IMR-90 (cell line): ENCODE measurements at regions not wholly inside any gene's neighbourhood (a gene's known extent, or its start where the extent isn't known, plus 50 kb on each side); places are given as distances from the start of the nearest gene placed in this dataset.

Experiments
- ATAC-seq: fragments of 200-7000 bp; cut with Tn5 transposase; 2 replicates; pipeline ENCODE4 v1.9.1; 2020; ENCODE audit warnings: low read depth, mild to moderate bottlenecking, moderate library complexity
- BruUV-seq: library from RNA; stranded (reverse); fragments of 400-500 nt; replicated peaks from 2 replicates; lab custom pipeline; 2021; lab: Mats Ljungman, UMichigan
- CTCF ChIA-PET: fragments of 300-600 bp; formaldehyde crosslinking; extraction: SDS; loops from one replicate; lab custom pipeline; 2021; ENCODE audit warnings: antibody characterized with exemption; lab: Yijun Ruan, JAX
- POLR2A ChIA-PET: fragments of 300-600 bp; sonication (Branson Sonifier 250); formaldehyde crosslinking; loops from one replicate; lab custom pipeline; 2022; ENCODE audit warnings: antibody characterized with exemption; ENCODE audit not compliant: unreplicated experiment; lab: Charles Lee
- DNase-seq: peaks from one replicate; pipeline ENCODE4 v3.0.0; 2013
- H2AFZ ChIP-seq: replicated peaks from 2 replicates; pipeline ENCODE3; 2013; ENCODE audit warnings: low read length, mild to moderate bottlenecking; ENCODE audit not compliant: poor library complexity
- H2AK5ac ChIP-seq: 2 replicates; pipeline ENCODE4 v1.6.1; 2013; ENCODE audit warnings: low read depth, low read length, inconsistent platforms
- H2AK9ac ChIP-seq: replicated peaks from 2 replicates; pipeline ENCODE3; 2013; ENCODE audit warnings: mild to moderate bottlenecking, low read depth, low read length, moderate library complexity; ENCODE audit not compliant: poor library complexity
- H2BK120ac ChIP-seq: 2 replicates; pipeline ENCODE4 v1.6.1; 2013; ENCODE audit warnings: low read depth, low read length, inconsistent platforms
- H2BK15ac ChIP-seq: 3 replicates; pipeline ENCODE4 v1.6.1; 2013; ENCODE audit warnings: low read depth, low read length, inconsistent platforms
- H2BK20ac ChIP-seq: 2 replicates; pipeline ENCODE4 v1.6.1; 2013; ENCODE audit warnings: low read depth, mild to moderate bottlenecking, inconsistent platforms, low read length, moderate library complexity
- H2BK5ac ChIP-seq: 2 replicates; pipeline ENCODE4 v1.6.1; 2013; ENCODE audit warnings: mild to moderate bottlenecking, low read depth, low read length, inconsistent platforms; ENCODE audit not compliant: poor library complexity, severe bottlenecking
- H3K14ac ChIP-seq: replicated peaks from 2 replicates; pipeline ENCODE4 v1.6.1; 2013; ENCODE audit warnings: low read depth, low read length, inconsistent platforms
- H3K18ac ChIP-seq: 2 replicates; pipeline ENCODE4 v1.6.1; 2013; ENCODE audit warnings: low read depth, low read length, control low read depth
- H3K23ac ChIP-seq: 2 replicates; pipeline ENCODE4 v1.6.1; 2013; ENCODE audit warnings: low read depth, low read length, inconsistent platforms
- H3K27ac ChIP-seq: 2 replicates; pipeline ENCODE4 v1.5.1; 2013; ENCODE audit warnings: mild to moderate bottlenecking, control low read depth, low read length; ENCODE audit not compliant: insufficient read depth
- H3K27me3 ChIP-seq: 2 replicates; pipeline ENCODE4 v1.6.1; 2013; ENCODE audit warnings: low read length; ENCODE audit not compliant: control insufficient read depth, insufficient read depth
- H3K36me3 ChIP-seq: 2 replicates; pipeline ENCODE4 v1.6.1; 2013; ENCODE audit warnings: low read length, mixed read lengths; ENCODE audit not compliant: control insufficient read depth, insufficient read depth
- H3K4ac ChIP-seq: 2 replicates; pipeline ENCODE4 v1.6.1; 2013; ENCODE audit warnings: low read depth, low read length, inconsistent platforms
- H3K4me1 ChIP-seq: 2 replicates; pipeline ENCODE4 v1.6.1; 2013; ENCODE audit warnings: low read length, mixed read lengths; ENCODE audit not compliant: control insufficient read depth, insufficient read depth
- H3K4me2 ChIP-seq: 2 replicates; pipeline ENCODE4 v1.6.1; 2013; ENCODE audit warnings: low read depth, mild to moderate bottlenecking, control low read depth, low read length, moderate library complexity
- H3K4me3 ChIP-seq: 2 replicates; pipeline ENCODE4 v1.5.1; 2013; ENCODE audit warnings: low read depth, mild to moderate bottlenecking, control low read depth, low read length, moderate library complexity; ENCODE audit not compliant: insufficient read depth
- H3K56ac ChIP-seq: 2 replicates; pipeline ENCODE4 v1.6.1; 2013; ENCODE audit warnings: low read length, inconsistent platforms; ENCODE audit not compliant: insufficient read depth; ENCODE audit errors: extremely low read depth
- H3K79me1 ChIP-seq, 2 experiments: 2 replicates each; pipeline ENCODE4 v1.6.1; 2013; ENCODE audit warnings: low read length in 2 of 2, inconsistent platforms in 1 of 2, low read depth in 1 of 2
- H3K9ac ChIP-seq: 2 replicates; pipeline ENCODE4 v1.6.1; 2013; ENCODE audit warnings: low read depth, low read length, control low read depth
- H3K9me1 ChIP-seq: 2 replicates; pipeline ENCODE4 v1.6.1; 2013; ENCODE audit warnings: low read length, inconsistent platforms; ENCODE audit not compliant: insufficient read depth
- H3K9me3 ChIP-seq: 2 replicates; pipeline ENCODE4 v1.6.1; 2013; ENCODE audit warnings: low read length; ENCODE audit not compliant: control insufficient read depth, insufficient read depth
- H4K20me1 ChIP-seq: 2 replicates; pipeline ENCODE4 v1.6.1; 2013; ENCODE audit warnings: low read length, inconsistent platforms; ENCODE audit not compliant: insufficient read depth
- H4K5ac ChIP-seq: 2 replicates; pipeline ENCODE4 v1.6.1; 2013; ENCODE audit warnings: mild to moderate bottlenecking, low read depth, low read length, control low read depth
- H4K8ac ChIP-seq, 2 experiments: 2 replicates each; pipeline ENCODE4 v1.6.1; 2013; ENCODE audit warnings: low read depth in 2 of 2, low read length in 2 of 2, control low read depth in 1 of 2, inconsistent platforms in 1 of 2
- H4K91ac ChIP-seq: 2 replicates; pipeline ENCODE4 v1.6.1; 2013; ENCODE audit warnings: low read depth, low read length, inconsistent platforms; ENCODE audit not compliant: insufficient read depth
- CTCF ChIP-seq: conservative IDR thresholded peaks from 2 replicates; pipeline ENCODE4 v1.5.1; 2012; ENCODE audit warnings: mild to moderate bottlenecking, low read depth, low read length, improper control_type of control experiment
- ELK1 ChIP-seq: fragments of 150-350 bp; IDR thresholded peaks from 2 replicates; pipeline ENCODE4 v1.6.1; 2016; ENCODE audit warnings: low read depth, mild to moderate bottlenecking, low read length, moderate library complexity, borderline replicate concordance
- MAFK ChIP-seq: IDR thresholded peaks from 2 replicates; pipeline ENCODE4 v1.6.1; 2012; ENCODE audit warnings: low read depth, low read length, improper control_type of control experiment
- NFE2L2 ChIP-seq: fragments of 150-350 bp; IDR thresholded peaks from 2 replicates; pipeline ENCODE4 v1.6.1; 2016; ENCODE audit warnings: low read depth, mild to moderate bottlenecking, low read length
- RFX5 ChIP-seq: IDR thresholded peaks from 2 replicates; pipeline ENCODE4 v1.8.0; 2012; ENCODE audit warnings: low read depth, mild to moderate bottlenecking, low read length, moderate library complexity
- dilution Hi-C: fragments of 300-500 bp; cut with HindIII; formaldehyde crosslinking; loops from one replicate; pipeline ENCODE4 v1.14.3; 2018; ENCODE audit warnings: low sequenced_read_pairs; ENCODE audit not compliant: unreplicated experiment
- in situ Hi-C: fragments of 300-500 bp; cut with MboI; formaldehyde crosslinking; loops from 3 replicates; pipeline ENCODE4 v1.14.3; 2019; ENCODE audit warnings: low sequenced_read_pairs, inconsistent platforms, mixed read lengths
- intact Hi-C: fragments of 100-400 bp; cut with micrococcal nuclease; formaldehyde crosslinking; loops from 2 replicates; pipeline ENCODE4 v1.10.0; 2022

GRCh38 chr6:91094341-91094740 lies 507.5 kb upstream of the MAP3K7 start:
- no peak overlapping the region for H2AFZ ChIP-seq
- H3K14ac ChIP-seq, result no peak overlapping the region
- H2AK9ac ChIP-seq, result no peak overlapping the region
- TF ChIP-seq NFE2L2, result no peak
- no peak for TF ChIP-seq RFX5
- no peak for TF ChIP-seq CTCF
- no peak for TF ChIP-seq MAFK
- no peak for TF ChIP-seq ELK1
- dilution Hi-C loops, result no loop called here
- H3K56ac ChIP-seq, result no peak overlapping the region
- no peaks in the 10 kb centered on the region for H3K9me1 ChIP-seq
- DNase-seq (no peak), ATAC-seq (no peak)
- no peak overlapping the region for H3K4ac ChIP-seq
- H3K18ac ChIP-seq, result no peak overlapping the region
- ChIA-PET POLR2A (no interaction called here), CTCF (interaction anchor here (1.0 kb wide), 1 partner anchor 10 kb away, joined by 4 read pairs; no protein-coding TSS in a partner anchor)
- in situ Hi-C loops, result no loop called here
- no peak overlapping the region for H4K8ac ChIP-seq
- no peak overlapping the region for H2AK5ac ChIP-seq
- intact Hi-C loops, result no loop called here
- H3K27ac ChIP-seq, result no peak overlapping the region
- H3K36me3 ChIP-seq, result no peaks in the 10 kb centered on the region
- BruUV-seq, result no TSS peak
- no peak overlapping the region for H3K23ac ChIP-seq
- no peak overlapping the region for H2BK5ac ChIP-seq
- H3K27me3 ChIP-seq, result no peaks in the 10 kb centered on the region
- H3K9ac ChIP-seq, result no peak overlapping the region
- no peak overlapping the region for H2BK15ac ChIP-seq
- H3K4me1 ChIP-seq, result no peaks in the 10 kb centered on the region
- H4K5ac ChIP-seq, result no peak overlapping the region
- no peak overlapping the region for H2BK20ac ChIP-seq
- no peaks in the 10 kb centered on the region for H3K9me3 ChIP-seq
- H2BK120ac ChIP-seq, result no peak overlapping the region
- no peaks in the 10 kb centered on the region for H3K79me1 ChIP-seq
- no peak overlapping the region for H4K91ac ChIP-seq
- H4K20me1 ChIP-seq, result no peaks in the 10 kb centered on the region
- H3K4me3 ChIP-seq, result no peak overlapping the region
- no peak overlapping the region for H3K4me2 ChIP-seq
